ENCODE measurements at regions not wholly inside any gene's neighbourhood (a gene's known extent, or its start where the extent isn't known, plus 50 kb on each side); places are given as distances from the start of the nearest gene placed in this dataset.

- TF ChIP-seq CTCF (optimal IDR thresholded peaks at IDR 0.05 in 1 of 3, IDR thresholded peaks at IDR 0.05 in 1 of 3, conservative IDR thresholded peaks at IDR 0.05 in 1 of 3; ENCODE audit: extremely low read depth in 1 of 3, insufficient read depth in 2 of 3, low read length in 3 of 3) (no peak), EZH2 (IDR thresholded peaks at IDR 0.05; ENCODE audit: low read length) (no peak)
Observed at GRCh38 chr2:166560022-166560421, 66.0 kb upstream of the SCN7A start.
